ENCODE measurements at regions not wholly inside any gene's neighbourhood (a gene's known extent, or its start where the extent isn't known, plus 50 kb on each side); places are given as distances from the start of the nearest gene placed in this dataset.

GRCh38 chr7:25031432-25031831 lies 51.5 kb upstream of the OSBPL3 start:
- DNase-seq (no peak), ATAC-seq (ENCODE audit: insufficient read depth, low FRiP score) (no peak)
- Histone ChIP-seq H3K4me1 (ENCODE audit: control insufficient read depth in 5 of 5, insufficient read depth in 5 of 5, low read length in 5 of 5) (peaks cover 0 to 3% (median 0%) of the 10 kb centered on the region in 5 donors), H3K4me3 (no peak overlapping the region), H3K27ac (ENCODE audit: low read depth in 1 of 2, low read length in 1 of 2) (no peak overlapping the region), H3K36me3 (ENCODE audit: control insufficient read depth in 4 of 4, insufficient read depth in 4 of 4, low read length in 4 of 4) (no peaks in the 10 kb centered on the region), H3K27me3 (ENCODE audit: control insufficient read depth in 3 of 3, insufficient read depth in 3 of 3, low read length in 2 of 3) (peaks cover 0 to 2% (median 0%) of the 10 kb centered on the region in 3 donors), H3K9ac (ENCODE audit: insufficient read depth in 1 of 2, low read length in 2 of 2) (no peak overlapping the region), H3K9me3 (ENCODE audit: control insufficient read depth in 4 of 4, insufficient read depth in 3 of 4, low read length in 3 of 4) (peaks cover 0 to 11% (median 0%) of the 10 kb centered on the region in 4 donors)
- TF ChIP-seq CTCF (IDR thresholded peaks at IDR 0.05; ENCODE audit: control extremely low read depth, extremely low read depth): no peak
- 95 to 99% methylated on average over 1 of the region's 1 CpG for WGBS, 2 donors

- peaks cover 0 to 2% (median 0%) of the 10 kb centered on the region in 3 donors for H3K27me3 ChIP-seq (ENCODE audit: control insufficient read depth in 3 of 3, insufficient read depth in 3 of 3, low read length in 2 of 3)
- H3K4me1 ChIP-seq (ENCODE audit: control insufficient read depth in 5 of 5, insufficient read depth in 5 of 5, low read length in 5 of 5): peaks cover 0 to 3% (median 0%) of the 10 kb centered on the region in 5 donors
- no peak overlapping the region for H3K27ac ChIP-seq (ENCODE audit: low read depth in 1 of 2, low read length in 1 of 2)
- no peak for TF ChIP-seq CTCF (IDR thresholded peaks at IDR 0.05; ENCODE audit: control extremely low read depth, extremely low read depth)
- DNase-seq: no peak
- no peak overlapping the region for H3K9ac ChIP-seq (ENCODE audit: insufficient read depth in 1 of 2, low read length in 2 of 2)
- H3K9me3 ChIP-seq (ENCODE audit: control insufficient read depth in 4 of 4, insufficient read depth in 3 of 4, low read length in 3 of 4): peaks cover 0 to 8% (median 0%) of the 10 kb centered on the region in 4 donors
- WGBS, 2 donors: 77 to 81% methylated on average over 6 of the region's 6 CpGs
- ATAC-seq (ENCODE audit: insufficient read depth, low FRiP score): no peak
- no peak overlapping the region for H3K4me3 ChIP-seq
- no peaks in the 10 kb centered on the region for H3K36me3 ChIP-seq (ENCODE audit: control insufficient read depth in 4 of 4, insufficient read depth in 4 of 4, low read length in 4 of 4)
These were observed 51.0 kb upstream of the OSBPL3 start for GRCh38 chr7:25031007-25031406.

Data from lung (tissue), 11 donors.